Right ventricle myocardium superior (tissue), 1 donor: ENCODE measurements at regions not wholly inside any gene's neighbourhood (a gene's known extent, or its start where the extent isn't known, plus 50 kb on each side); places are given as distances from the start of the nearest gene placed in this dataset.

ENCODE experiments used
- ATAC-seq: fragments of 200-7000 bp; cut with Tn5 transposase; one replicate; pipeline ENCODE4 v1.9.1; 2020; ENCODE audit warnings: mild to moderate bottlenecking; ENCODE audit not compliant: poor library complexity
- DNase-seq: peaks from one replicate; pipeline ENCODE4 v3.0.0-alpha.2; 2020
- intact Hi-C: fragments of 100-400 bp; cut with DNase I; formaldehyde crosslinking; loops from one replicate; pipeline ENCODE4 v1.11.2; 2022
- donor health status: DM: no; HTN: yes; CAD: no; lungs with severe emphysema.

DNA sequence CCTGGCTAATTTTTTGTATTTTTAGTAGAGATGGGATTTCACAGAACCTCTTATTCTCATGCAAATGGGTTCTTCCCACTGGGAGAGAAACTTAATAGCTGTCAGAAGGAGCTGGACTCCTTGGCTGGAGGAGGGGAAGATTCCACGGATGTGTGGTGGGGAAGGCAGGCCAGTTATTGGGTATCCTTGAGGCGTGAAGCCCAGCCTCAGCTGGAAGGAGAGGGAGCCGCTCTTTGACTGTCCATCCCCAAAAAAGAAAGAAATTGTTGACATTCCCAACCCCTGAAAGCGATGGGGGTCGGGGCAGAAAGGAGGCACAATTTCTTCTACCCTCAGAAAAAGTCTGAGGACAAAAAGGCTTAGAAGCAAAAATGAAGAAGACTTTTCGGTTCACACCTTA, 983.1 kb upstream of the PABPC4L start:
- ATAC-seq (no peak), DNase-seq (no peak)
- intact Hi-C loops, result no loop called here

DNA sequence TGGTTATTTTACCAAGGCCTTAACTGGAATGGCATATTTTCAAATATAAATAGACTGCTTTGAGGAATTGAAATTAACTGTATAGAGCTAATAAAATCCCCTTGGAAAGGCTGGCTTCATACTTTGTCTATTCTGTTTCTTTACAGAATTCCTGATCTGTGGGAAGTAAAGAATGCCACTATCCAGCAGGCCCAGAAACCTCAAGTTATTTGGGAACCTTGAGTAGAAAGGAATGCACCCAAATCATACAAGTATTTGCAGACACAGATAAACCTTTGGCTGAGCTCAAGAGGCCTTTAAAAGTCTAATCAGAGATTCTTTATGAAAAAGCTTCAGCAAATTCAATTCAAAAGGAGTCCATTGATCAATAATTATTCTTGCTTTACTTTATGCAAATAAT, 975.7 kb upstream of the PABPC4L start:
- intact Hi-C loops, result no loop called here
- ATAC-seq, result no peak

DNA sequence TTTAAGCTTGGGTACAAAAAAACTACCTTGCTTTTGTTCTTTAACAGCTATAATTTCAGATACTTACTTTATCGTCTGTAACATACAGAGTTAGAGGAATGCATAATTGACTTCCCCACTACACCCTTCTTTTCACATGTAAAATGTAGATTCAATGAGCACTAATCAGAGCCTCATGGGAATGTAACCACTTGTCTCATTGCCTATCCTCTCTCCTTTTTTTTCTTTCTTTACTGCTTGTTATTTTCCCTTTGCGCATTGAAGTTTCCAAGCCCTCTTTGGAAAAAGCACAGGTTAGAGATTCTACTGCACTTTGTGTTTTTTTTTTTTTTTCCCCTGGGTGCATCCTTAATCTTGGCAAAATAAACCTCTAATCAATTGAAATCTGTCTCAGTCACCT, 965.1 kb upstream of the PABPC4L start:
- no peak for ATAC-seq

More for the DNA sequence above, 975.7 kb upstream of the PABPC4L start:
- DNase-seq, result no peak

DNA sequence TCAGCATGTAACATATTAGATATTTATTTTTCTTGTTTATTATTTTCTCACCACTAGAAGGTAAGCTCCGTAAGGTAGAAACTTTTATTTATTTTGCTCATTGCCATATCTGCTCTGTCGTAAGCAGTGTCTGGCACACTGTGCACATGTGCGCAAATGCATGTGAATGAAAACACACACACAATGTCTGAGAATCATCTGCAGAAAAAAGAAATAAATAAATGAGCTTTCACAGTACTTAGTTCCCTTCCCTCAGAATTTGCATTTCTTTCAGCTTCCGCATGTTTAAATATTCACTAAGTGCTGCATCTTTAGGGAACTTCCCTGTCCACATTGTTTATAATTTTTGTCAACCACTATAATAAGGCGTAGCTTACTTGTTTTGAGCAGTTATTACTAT, 963.0 kb upstream of the PABPC4L start:
- DNase-seq (no peak), ATAC-seq (no peak)
- intact Hi-C loops, result no loop called here

More for the DNA sequence above, 965.1 kb upstream of the PABPC4L start:
- DNase-seq, result no peak
- intact Hi-C loops, result no loop called here

DNA sequence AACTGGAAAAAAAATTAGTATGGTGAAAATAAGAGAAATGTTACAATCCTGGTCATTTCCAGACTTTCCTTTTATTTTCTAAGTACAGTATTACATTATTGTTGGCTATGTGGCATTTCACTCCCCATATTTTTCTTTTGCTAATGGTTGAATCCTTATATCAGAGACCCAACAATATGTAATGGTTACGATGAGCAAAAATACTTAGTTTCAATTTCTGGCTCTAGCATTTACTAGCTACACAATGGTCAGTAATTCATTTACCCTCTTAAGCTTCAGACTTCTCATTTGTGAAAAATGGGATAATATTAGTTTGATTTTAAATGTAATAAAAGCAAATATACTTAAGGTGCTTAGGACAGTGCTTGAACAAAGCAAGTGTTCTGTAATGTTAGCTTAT, 942.9 kb upstream of the PABPC4L start:
- DNase-seq, result no peak
- intact Hi-C loops, result no loop called here
- no peak for ATAC-seq

DNA sequence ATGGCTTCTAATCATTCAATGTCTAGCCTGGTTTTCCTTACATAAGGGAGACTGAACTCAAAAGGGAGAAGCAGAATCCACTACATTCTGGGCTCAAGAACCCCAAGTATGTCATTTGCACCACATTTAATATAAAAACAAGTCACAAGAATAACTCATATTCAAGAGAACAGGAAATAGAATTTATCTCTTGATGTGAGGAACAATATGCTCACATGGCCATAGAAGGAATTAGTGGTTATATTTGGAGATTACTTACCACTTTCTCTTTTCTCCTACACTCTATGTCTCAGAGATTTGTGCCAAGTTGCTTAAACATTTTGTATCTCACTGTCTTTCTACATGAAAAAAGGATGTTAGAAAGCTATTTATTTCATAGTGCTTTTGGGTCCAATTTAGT, 922.6 kb upstream of the PABPC4L start:
- intact Hi-C loops, result no loop called here
- ATAC-seq (no peak), DNase-seq (no peak)

DNA sequence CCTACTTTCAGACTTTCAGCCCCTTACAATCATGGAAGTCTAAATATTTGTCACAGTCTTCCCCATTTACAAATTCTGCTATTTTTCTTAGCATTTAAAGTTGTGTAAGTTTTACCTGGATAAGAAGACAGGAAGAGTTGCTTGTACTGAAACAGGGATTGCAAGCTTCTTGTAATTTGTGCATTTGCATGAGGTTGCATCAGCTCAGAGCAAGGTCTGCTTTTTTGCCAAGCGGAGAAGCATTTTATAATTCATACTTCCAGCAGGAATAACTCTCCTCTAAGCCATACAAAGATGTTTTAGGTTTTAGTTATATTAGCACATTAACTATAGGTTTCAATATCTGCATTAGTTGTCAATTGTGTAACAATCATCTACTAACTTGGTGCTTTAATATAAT, 922.0 kb upstream of the PABPC4L start:
- DNase-seq (no peak), ATAC-seq (no peak)
- intact Hi-C loops, result no loop called here

DNA sequence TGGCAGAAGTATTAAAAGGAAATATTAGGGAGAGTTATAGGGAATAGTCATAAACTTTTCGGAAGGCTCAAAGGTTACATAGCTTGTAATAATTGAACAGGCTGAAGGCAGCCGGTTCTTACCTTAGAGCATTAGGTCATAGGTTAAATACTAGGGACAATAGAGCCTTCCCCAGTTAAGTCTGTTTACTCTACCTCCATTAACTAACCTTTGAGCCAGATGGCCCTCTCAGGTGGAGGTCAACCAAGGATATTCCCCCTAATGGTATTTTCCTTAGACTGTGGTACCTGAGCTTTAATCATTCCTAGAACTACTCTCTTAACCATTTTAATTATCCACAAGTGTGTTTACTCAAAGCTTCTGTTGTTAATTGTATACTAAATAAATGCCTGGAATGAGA, 920.9 kb upstream of the PABPC4L start:
- ATAC-seq, result no peak

DNA sequence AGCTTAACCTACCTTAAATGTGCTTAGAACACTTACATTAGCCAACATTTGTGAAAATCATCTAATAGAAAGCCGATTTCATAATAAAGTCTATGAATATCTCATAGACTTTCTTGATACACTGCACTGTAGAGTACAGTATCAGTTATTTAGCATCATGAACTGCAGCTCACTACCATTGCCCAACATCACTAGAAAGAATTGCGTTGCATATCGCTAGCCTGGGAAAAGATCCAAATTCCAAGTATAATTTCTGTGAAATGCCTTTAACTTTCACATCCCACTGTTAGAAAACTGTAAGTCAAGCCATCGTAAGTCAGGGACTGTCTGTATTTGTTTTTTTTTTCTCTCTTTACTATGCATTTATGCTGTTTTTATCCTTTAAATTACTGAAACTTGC, 918.6 kb upstream of the PABPC4L start:
- DNase-seq (no peak), ATAC-seq (no peak)

More for the DNA sequence above, 920.9 kb upstream of the PABPC4L start:
- intact Hi-C loops, result no loop called here
- DNase-seq, result no peak

DNA sequence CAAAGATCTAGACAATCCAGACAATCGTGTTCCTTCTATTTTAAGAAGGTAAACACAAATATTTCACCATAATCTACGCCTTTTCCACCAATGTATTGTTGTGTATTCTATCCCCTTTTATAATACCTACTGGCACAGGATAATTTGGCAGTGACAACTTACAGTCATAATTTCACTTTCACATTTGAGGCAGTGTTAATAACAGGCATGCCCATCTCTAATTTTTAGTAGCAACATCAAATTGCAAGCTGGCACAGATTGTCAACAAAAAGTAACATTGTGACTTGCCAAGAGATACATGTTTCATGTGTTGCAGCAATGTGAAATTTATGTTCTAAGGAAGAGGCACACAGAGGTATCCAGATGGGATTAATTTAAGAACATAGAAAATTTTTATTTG, 912.5 kb upstream of the PABPC4L start:
- intact Hi-C loops, result no loop called here
- DNase-seq (no peak), ATAC-seq (no peak)

More for the DNA sequence above, 918.6 kb upstream of the PABPC4L start:
- intact Hi-C loops, result no loop called here

DNA sequence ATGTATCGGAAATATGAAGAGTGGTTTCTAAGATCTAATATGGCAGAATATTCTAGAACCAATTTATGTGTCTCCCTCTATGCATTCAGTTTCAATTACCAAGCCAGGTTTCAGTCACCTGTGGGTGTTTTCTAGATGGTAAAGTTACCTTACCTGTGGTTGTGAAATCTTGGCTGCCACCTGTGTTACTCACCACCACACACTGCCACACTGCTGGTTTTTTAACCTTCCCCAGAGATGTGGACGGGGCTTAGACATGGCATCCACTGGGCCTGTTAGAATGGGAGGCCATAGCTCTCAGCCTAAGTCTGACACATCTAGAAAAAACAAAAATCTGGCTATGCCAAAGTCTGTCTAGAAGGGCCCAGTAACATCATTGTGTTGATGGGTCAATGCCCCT, 896.5 kb upstream of the PABPC4L start:
- DNase-seq (no peak), ATAC-seq (no peak)
- intact Hi-C loops, result no loop called here

DNA sequence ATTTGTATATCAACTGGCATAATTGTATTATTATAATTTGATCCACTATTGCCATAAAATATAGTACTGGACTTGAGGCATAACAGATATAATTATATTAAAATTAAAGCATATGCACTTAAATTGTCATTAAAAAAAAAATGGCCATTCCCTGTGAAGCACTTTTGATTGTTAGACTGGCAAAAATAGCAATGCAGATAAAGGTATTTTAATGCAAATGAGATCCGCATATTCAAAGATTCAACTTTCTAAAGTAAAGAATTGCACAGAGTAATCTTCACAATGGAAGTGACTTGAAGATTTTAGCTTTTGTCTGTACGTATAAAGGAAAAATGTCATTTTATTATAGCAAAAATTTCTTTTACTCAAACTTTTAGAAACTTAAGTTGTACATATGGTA, 871.8 kb upstream of the PABPC4L start:
- intact Hi-C loops, result no loop called here
- no peak for DNase-seq
- no peak for ATAC-seq

DNA sequence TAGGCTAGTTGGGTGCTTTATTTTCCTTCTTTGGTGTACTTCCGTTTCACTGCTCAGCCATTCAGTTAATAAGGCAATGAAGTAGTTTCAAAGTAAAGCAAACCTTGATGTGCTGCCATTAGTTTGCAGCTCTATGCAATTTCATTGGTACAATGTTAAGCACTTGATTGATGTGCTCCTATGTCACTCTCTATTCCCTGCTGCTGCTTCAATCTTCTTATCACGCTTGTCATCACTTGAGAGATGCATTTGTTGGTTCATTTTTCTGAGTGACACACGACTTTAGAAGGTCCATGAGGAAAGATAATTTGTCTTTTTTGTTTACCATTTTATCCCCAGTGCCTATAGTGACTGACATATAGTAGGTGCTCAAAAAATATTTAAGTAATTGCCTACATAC, 871.0 kb upstream of the PABPC4L start:
- no peak for DNase-seq
- ATAC-seq, result no peak
- intact Hi-C loops, result no loop called here

DNA sequence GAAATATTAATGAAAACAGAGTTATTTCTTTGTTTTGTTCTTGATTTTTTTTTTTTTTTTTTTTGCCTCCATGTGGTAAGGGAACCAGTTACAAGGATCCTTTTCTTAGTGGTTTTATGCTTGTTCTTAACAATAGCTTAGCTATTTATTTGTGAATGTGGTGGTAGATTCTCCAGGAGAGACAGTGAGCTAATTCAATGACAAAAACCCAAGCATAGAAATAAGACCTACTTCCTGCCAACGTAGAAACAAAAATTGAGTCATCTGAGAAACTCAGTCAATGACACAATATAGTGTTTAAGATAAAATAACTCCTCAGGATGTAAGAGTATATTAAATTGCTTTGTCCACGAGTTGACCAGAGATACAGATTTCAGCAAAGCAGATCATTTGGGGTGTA, 863.8 kb upstream of the PABPC4L start:
- intact Hi-C loops, result no loop called here
- DNase-seq (no peak), ATAC-seq (no peak)

DNA sequence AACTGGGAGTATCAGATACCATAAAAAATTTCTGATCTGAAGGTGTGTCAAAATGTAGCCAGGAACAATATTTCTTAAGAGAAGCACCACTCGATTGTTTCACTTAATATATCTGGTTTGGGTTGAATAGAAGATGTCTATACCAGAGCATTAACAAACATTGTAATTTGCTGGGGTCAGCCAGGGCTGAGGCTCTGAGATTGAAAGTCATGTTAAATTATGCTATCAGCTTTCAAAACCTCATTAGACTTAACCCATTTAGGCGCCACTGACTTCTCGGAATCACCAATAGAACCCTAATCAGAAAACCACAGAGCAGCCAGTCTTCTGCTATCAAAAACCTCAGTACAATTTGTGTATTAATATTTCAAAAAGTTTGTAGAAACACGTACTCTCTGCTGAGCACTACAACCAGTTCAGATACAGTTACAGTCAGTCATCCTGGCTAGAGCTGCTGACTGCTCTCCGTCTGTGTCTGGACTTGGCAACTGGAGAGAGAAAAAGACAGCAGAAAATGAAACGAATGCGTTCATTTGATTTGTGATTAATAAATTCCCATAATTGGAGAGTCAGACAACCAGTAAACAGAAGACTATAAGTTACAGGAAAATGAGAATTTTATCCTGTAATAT, 848.6 kb upstream of the PABPC4L start:
- no peak for DNase-seq
- ATAC-seq, result no peak
- intact Hi-C loops, result no loop called here

DNA sequence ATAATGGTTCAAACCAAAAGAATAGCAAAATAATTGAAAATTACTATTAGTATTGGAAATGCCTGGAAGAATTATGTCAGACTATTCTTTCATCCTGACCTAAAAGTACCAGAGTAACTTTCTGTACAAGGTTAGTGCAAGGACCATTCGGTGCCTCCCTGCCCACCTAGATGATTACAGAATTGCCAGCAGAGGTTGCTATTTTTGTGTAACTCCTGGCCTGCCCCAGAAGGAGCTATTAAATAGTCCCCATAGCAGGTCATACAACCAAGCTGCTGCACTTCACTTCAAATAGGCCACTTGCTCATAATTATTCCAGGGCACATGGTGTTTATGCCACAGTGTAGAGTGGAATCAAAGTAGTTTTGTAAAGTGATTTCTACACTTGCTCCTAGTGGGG, 831.1 kb upstream of the PABPC4L start:
- ATAC-seq, result no peak
- intact Hi-C loops, result no loop called here

DNA sequence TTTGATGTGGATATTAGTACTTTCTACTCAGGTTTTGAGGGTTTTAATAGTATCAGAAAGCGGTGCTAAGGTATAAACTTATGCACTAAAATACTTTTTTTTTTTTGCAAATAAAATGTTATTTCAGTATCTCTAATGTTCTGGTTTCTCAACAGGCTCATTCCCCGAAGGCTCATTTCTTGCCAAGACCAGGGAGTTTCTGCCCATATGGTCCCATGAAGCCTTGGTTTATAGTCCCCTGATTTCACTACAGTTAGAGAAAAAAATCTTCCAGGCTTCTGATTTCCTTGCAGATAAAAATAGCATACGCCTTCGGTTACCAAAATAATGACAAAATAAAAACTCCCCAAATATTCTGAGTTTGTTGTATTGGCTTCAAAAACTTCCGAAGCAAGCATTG, 814.2 kb upstream of the PABPC4L start:
- ATAC-seq (no peak), DNase-seq (no peak)
- intact Hi-C loops, result no loop called here

More for the DNA sequence above, 831.1 kb upstream of the PABPC4L start:
- no peak for DNase-seq

DNA sequence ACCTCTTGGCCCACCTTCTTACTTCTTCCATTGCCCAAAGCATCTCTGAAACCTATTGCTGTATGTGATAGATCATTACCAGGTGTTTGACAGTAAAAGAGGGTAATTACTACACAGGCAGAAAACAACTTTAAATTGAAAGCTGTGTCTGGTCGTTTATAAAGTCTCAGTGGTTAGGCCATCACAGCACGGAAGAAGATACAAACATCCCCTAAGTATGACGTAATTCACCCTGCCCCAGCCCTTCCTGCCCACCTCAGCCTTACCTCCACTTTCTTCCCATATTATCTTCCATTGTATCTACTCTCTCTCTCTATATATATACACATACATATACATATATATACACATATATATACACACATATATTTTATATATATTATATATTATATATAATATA, 805.8 kb upstream of the PABPC4L start:
- ATAC-seq (no peak), DNase-seq (no peak)
- intact Hi-C loops, result no loop called here

DNA sequence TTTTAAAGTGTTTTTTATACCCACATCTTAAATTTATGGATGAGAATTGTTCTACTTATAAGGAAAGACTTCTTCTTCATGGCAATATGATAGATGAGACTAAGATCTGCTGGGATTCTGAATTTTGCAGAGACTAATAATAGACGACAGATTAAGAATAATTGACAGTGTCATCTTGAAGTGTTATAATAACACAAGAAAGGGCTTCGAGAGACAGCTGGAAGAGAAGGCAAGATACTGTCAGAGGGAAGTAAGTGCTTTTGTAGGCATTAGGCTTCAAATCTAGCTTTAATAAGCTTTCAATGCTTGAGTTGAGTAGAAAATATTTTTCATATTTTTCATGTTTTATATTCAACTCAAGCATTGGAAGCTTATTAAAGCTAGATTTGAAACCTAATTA, 797.6 kb upstream of the PABPC4L start:
- no peak for ATAC-seq
- DNase-seq, result no peak
- intact Hi-C loops, result no loop called here

DNA sequence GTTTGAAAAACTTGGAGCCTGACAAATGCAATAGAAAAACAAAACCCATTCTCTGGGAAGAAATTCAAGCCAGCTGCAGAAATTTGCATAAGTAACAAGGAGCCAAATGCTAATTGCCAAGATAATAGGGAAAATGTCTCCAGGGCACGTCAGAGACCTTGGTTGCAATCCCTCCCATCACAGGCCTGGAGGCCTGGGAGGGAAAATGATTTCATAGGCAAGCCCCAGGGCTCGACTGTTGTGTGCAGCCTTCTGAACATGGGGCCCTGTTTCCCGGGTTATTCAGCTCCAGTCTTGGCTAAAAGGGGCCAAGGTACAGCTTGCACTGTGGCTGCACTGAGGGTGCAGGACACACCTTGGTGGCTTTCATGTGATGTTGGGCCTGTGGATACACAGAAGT, 760.4 kb upstream of the PABPC4L start:
- no peak for DNase-seq
- ATAC-seq, result no peak
- intact Hi-C loops, result no loop called here

DNA sequence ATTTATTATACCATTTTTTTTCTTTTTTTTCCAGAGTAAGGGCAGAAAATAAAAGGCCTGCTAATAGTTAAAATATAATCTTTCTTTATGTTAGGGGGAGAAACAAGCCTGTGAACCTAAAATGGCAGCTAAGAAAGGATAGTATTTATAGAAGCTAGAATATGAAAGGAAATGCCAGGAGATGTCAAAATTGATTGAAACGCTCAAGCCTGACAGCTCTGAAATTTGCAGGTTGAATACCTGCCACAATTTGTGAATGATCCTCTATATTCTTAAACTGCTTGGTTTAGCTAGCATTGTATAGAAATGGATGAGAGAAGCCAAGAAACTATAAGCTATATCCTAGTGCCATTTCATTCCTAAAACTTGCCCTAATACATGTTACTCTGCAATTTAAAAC, 757.3 kb upstream of the PABPC4L start:
- ATAC-seq (no peak), DNase-seq (no peak)
- intact Hi-C loops, result no loop called here
